H9 (cell line): ENCODE measurements at regions not wholly inside any gene's neighbourhood (a gene's known extent, or its start where the extent isn't known, plus 50 kb on each side); places are given as distances from the start of the nearest gene placed in this dataset.
A peak's percentile ranks its signal among the peaks of the same experiment; 100 is the strongest.

Experiments
- DNase-seq: peaks from one replicate; pipeline ENCODE4 v3.0.0-alpha.2; 2017
- H2AFZ ChIP-seq: one replicate; pipeline ENCODE4 v1.6.1; 2013; ENCODE audit warnings: mild to moderate bottlenecking, low read length, control low read depth, moderate library complexity
- H2AK5ac ChIP-seq: 2 replicates; pipeline ENCODE4 v1.6.1; 2013; ENCODE audit warnings: low read length, control low read depth, mixed read lengths; ENCODE audit not compliant: insufficient read length
- H2BK120ac ChIP-seq: one replicate; pipeline ENCODE4 v1.6.1; 2013; ENCODE audit warnings: low read depth, mild to moderate bottlenecking, low read length, control low read depth, inconsistent platforms; ENCODE audit not compliant: poor library complexity, severe bottlenecking
- H2BK12ac ChIP-seq: 2 replicates; pipeline ENCODE4 v1.6.1; 2013; ENCODE audit warnings: low read length, control low read depth, mixed read lengths, low read depth; ENCODE audit not compliant: insufficient read length
- H2BK15ac ChIP-seq: 2 replicates; pipeline ENCODE4 v1.6.1; 2013; ENCODE audit warnings: low read depth, low read length, control low read depth
- H2BK20ac ChIP-seq: one replicate; pipeline ENCODE4 v1.6.1; 2013; ENCODE audit warnings: low read depth, mild to moderate bottlenecking, low read length, control low read depth, inconsistent platforms; ENCODE audit not compliant: poor library complexity, severe bottlenecking
- H2BK5ac ChIP-seq: 2 replicates; pipeline ENCODE4 v1.6.1; 2013; ENCODE audit warnings: low read length, control low read depth, mixed read lengths; ENCODE audit not compliant: insufficient read length
- H3K14ac ChIP-seq: 2 replicates; pipeline ENCODE4 v1.6.1; 2013; ENCODE audit warnings: low read length, control low read depth; ENCODE audit not compliant: insufficient read depth
- H3K18ac ChIP-seq: 2 replicates; pipeline ENCODE4 v1.6.1; 2013; ENCODE audit warnings: low read depth, mild to moderate bottlenecking, mixed read lengths, low read length, control low read depth; ENCODE audit not compliant: insufficient read length
- H3K23ac ChIP-seq: 2 replicates; pipeline ENCODE4 v1.6.1; 2013; ENCODE audit warnings: low read length, control low read depth, mixed read lengths, low read depth; ENCODE audit not compliant: insufficient read length
- H3K23me2 ChIP-seq: 2 replicates; pipeline ENCODE4 v1.6.1; 2013; ENCODE audit warnings: low read depth, mild to moderate bottlenecking, mixed read lengths, low read length, control low read depth; ENCODE audit not compliant: insufficient read length, poor library complexity, severe bottlenecking
- H3K27ac ChIP-seq: 2 replicates; pipeline ENCODE4 v1.5.1; 2013; ENCODE audit warnings: low read length, control low read depth, mixed read lengths, low read depth; ENCODE audit not compliant: insufficient read length
- H3K27me3 ChIP-seq: 2 replicates; pipeline ENCODE4 v1.6.1; 2013; ENCODE audit warnings: low read length, control low read depth, inconsistent platforms; ENCODE audit not compliant: insufficient read depth
- H3K4ac ChIP-seq: 2 replicates; pipeline ENCODE4 v1.6.1; 2013; ENCODE audit warnings: low read depth, mild to moderate bottlenecking, control low read depth, inconsistent platforms, low read length, moderate library complexity
- H3K4me1 ChIP-seq: 2 replicates; pipeline ENCODE4 v1.6.1; 2013; ENCODE audit warnings: low read length, control low read depth, inconsistent platforms; ENCODE audit not compliant: insufficient read depth
- H3K4me2 ChIP-seq: 2 replicates; pipeline ENCODE4 v1.6.1; 2013; ENCODE audit warnings: low read length, control low read depth, mixed read lengths; ENCODE audit not compliant: insufficient read length, insufficient read depth
- H3K56ac ChIP-seq: 2 replicates; pipeline ENCODE4 v1.6.1; 2013; ENCODE audit warnings: low read depth, mild to moderate bottlenecking, mixed read lengths, low read length, control low read depth; ENCODE audit not compliant: insufficient read length
- H3K79me1 ChIP-seq: 2 replicates; pipeline ENCODE4 v1.6.1; 2013; ENCODE audit warnings: low read depth, mild to moderate bottlenecking, moderate library complexity, low read length, control low read depth, inconsistent platforms; ENCODE audit not compliant: insufficient read depth, poor library complexity, severe bottlenecking
- H3K79me2 ChIP-seq: 2 replicates; pipeline ENCODE4 v1.6.1; 2013; ENCODE audit warnings: low read length, control low read depth, inconsistent platforms; ENCODE audit not compliant: insufficient read depth
- H3K9ac ChIP-seq: 2 replicates; pipeline ENCODE4 v1.6.1; 2013; ENCODE audit warnings: low read length, control low read depth, mixed read lengths; ENCODE audit not compliant: insufficient read length; ENCODE audit errors: extremely low read depth
- H3K9me3 ChIP-seq: one replicate; pipeline ENCODE4 v1.6.1; 2013; ENCODE audit warnings: low read depth, low read length, inconsistent platforms; ENCODE audit not compliant: control insufficient read depth
- H3T11ph ChIP-seq: one replicate; pipeline ENCODE4 v1.6.1; 2013; ENCODE audit warnings: mild to moderate bottlenecking, low read length, control low read depth, inconsistent platforms
- H4K20me1 ChIP-seq: one replicate; pipeline ENCODE4 v1.6.1; 2013; ENCODE audit not compliant: control insufficient read depth, insufficient read length, insufficient read depth
- H4K5ac ChIP-seq: 2 replicates; pipeline ENCODE4 v1.6.1; 2013; ENCODE audit warnings: low read depth, mild to moderate bottlenecking, mixed read lengths, low read length, control low read depth; ENCODE audit not compliant: insufficient read length
- H4K8ac ChIP-seq: replicated peaks from 2 replicates; pipeline ENCODE4 v1.6.1; 2013; ENCODE audit warnings: low read length, control low read depth, mixed read lengths, low read depth; ENCODE audit not compliant: insufficient read length
- H4K91ac ChIP-seq: 2 replicates; pipeline ENCODE4 v1.6.1; 2013; ENCODE audit warnings: low read depth, mild to moderate bottlenecking, moderate library complexity, mixed read lengths, low read length, control low read depth; ENCODE audit not compliant: insufficient read length
- H3K27ac Mint-ChIP-seq, 3 experiments: 2 replicates in 2 of 3; 3 replicates in 1 of 3; pipeline ENCODE4 v1.8.0; 2020 to 2021; ENCODE audit warnings: mixed read lengths in 3 of 3, mild to moderate bottlenecking in 1 of 3, moderate library complexity in 1 of 3
- H3K27me3 Mint-ChIP-seq: 2 replicates; pipeline ENCODE4 v1.8.0; 2021; ENCODE audit warnings: low read depth, mild to moderate bottlenecking, moderate library complexity, mixed read lengths
- H3K36me3 Mint-ChIP-seq, 3 experiments: 2 replicates in 2 of 3; 3 replicates in 1 of 3; pipeline ENCODE4 v1.8.0; 2020 to 2021; ENCODE audit warnings: low read depth in 3 of 3, mixed read lengths in 3 of 3; ENCODE audit not compliant: insufficient read depth in 1 of 3
- H3K4me1 Mint-ChIP-seq, 2 experiments: 2 replicates each; pipeline ENCODE4 v1.8.0; 2020; ENCODE audit warnings: mixed read lengths in 2 of 2
- H3K4me3 Mint-ChIP-seq, 2 experiments: 2 replicates in 1 of 2; 3 replicates in 1 of 2; pipeline ENCODE4 v1.8.0; 2020 to 2021; ENCODE audit warnings: mild to moderate bottlenecking in 2 of 2, mixed read lengths in 2 of 2, moderate library complexity in 1 of 2
- H3K9me3 Mint-ChIP-seq, 2 experiments: 2 replicates in 1 of 2; 3 replicates in 1 of 2; pipeline ENCODE4 v1.8.0; 2020; ENCODE audit warnings: mild to moderate bottlenecking in 2 of 2, mixed read lengths in 2 of 2, moderate library complexity in 1 of 2
- CTCF ChIP-seq: fragments of 200-600 bp; sonication (generic); conservative IDR thresholded peaks from 3 replicates; pipeline ENCODE4 v1.8.0; 2021; ENCODE audit warnings: antibody characterized with exemption, mild to moderate bottlenecking
- WGBS: extraction: QIAGEN DNeasy Blood & Tissue Kit; methylation state at CpG from one replicate; pipeline ENCODE4 v1.1.7; 2013; ENCODE audit warnings: missing lambda C conversion rate, low lambda C conversion rate, mixed read lengths; ENCODE audit not compliant: insufficient read length; ENCODE audit errors: extremely low coverage; 5-methylcytosine and 5-hydroxymethylcytosine counted together

- Histone ChIP-seq H4K20me1 (no peaks in the 10 kb centered on the region), H2BK120ac (no peak overlapping the region)
- H3K4me1 Mint-ChIP-seq: peaks cover 3 to 9% of the 10 kb centered on the region in 2 experiments; a peak in 2 of 4 replicates
These were observed 281.1 kb downstream of the NPIPA8 start for GRCh38 chr16:18055411-18055916.

More at GRCh38 chr16:18055411-18055916, 281.1 kb downstream of the NPIPA8 start:
- H3K9me3 Mint-ChIP-seq: no peaks in the 10 kb centered on the region
- Histone ChIP-seq H4K5ac (no peak overlapping the region), H2BK5ac (no peak overlapping the region), H4K8ac (no peak overlapping the region), H2AK5ac (no peak overlapping the region), H3K23me2 (no peaks in the 10 kb centered on the region), H3K4ac (no peak overlapping the region), H3K9ac (no peak overlapping the region), H3K27ac (no peak overlapping the region), H2BK12ac (no peak overlapping the region), H2BK15ac (no peak overlapping the region), H2AFZ (no peak overlapping the region), H3K56ac (no peak overlapping the region), H3K23ac (no peak overlapping the region), H2BK20ac (no peak overlapping the region), H3K4me2 (no peak overlapping the region), H3K79me1 (no peaks in the 10 kb centered on the region), H3K27me3 (no peaks in the 10 kb centered on the region), H3K9me3 (no peaks in the 10 kb centered on the region), H3K14ac (no peak overlapping the region), H3K18ac (no peak overlapping the region), H4K91ac (no peak overlapping the region), H3K79me2 (no peaks in the 10 kb centered on the region), H3T11ph (no peak overlapping the region), H3K4me1 (no peaks in the 10 kb centered on the region)
- H3K27ac Mint-ChIP-seq: peak overlapping the region in 1 of 3 experiments; percentile 18; a peak in 1 of 7 replicates
- TF ChIP-seq CTCF: no peak
- no CpG with 5 or more reads among the region's 4 CpGs for WGBS
- no peaks in the 10 kb centered on the region for H3K36me3 Mint-ChIP-seq
- no peak for DNase-seq
- peaks cover 8% of the 10 kb centered on the region for H3K27me3 Mint-ChIP-seq
- no peak overlapping the region for H3K4me3 Mint-ChIP-seq
